PC-3 (cell line): ENCODE measurements at regions not wholly inside any gene's neighbourhood (a gene's known extent, or its start where the extent isn't known, plus 50 kb on each side); places are given as distances from the start of the nearest gene placed in this dataset.
A peak's percentile ranks its signal among the peaks of the same experiment; 100 is the strongest.

Source experiments
- ATAC-seq: fragments of 200-7000 bp; cut with Tn5 transposase; 2 replicates; pipeline ENCODE4 v1.9.1; 2020; ENCODE audit warnings: mild to moderate bottlenecking, moderate library complexity
- BruUV-seq: library from RNA; stranded (reverse); fragments of 400-500 nt; replicated peaks from 2 replicates; lab custom pipeline; 2021; lab: Mats Ljungman, UMichigan
- CTCF ChIA-PET: fragments of 300-600 bp; sonication (Branson Sonifier 250); formaldehyde crosslinking; loops from one replicate; lab custom pipeline; 2022; ENCODE audit warnings: antibody characterized with exemption; lab: Charles Lee
- POLR2A ChIA-PET: fragments of 300-600 bp; sonication (Branson Sonifier 250); formaldehyde crosslinking; loops from one replicate; lab custom pipeline; 2022; ENCODE audit warnings: antibody characterized with exemption; ENCODE audit not compliant: unreplicated experiment; lab: Charles Lee
- DNase-seq: peaks from one replicate; pipeline ENCODE4 v3.0.0-alpha.2; 2015
- H2AFZ ChIP-seq: fragments of 300-600 bp; sonication (generic); 2 replicates; pipeline ENCODE4 v1.6.0; 2016; ENCODE audit warnings: antibody characterized with exemption, low read length
- H3F3A ChIP-seq: fragments of 300-600 bp; sonication (generic); one replicate; pipeline ENCODE4 v1.6.0; 2017; ENCODE audit warnings: antibody characterized with exemption, low read length, control low read depth, mild to moderate bottlenecking; ENCODE audit not compliant: unreplicated experiment
- H3K27ac ChIP-seq: fragments of 300-600 bp; sonication (generic); 2 replicates; pipeline ENCODE4 v1.5.1; 2016; ENCODE audit warnings: mild to moderate bottlenecking, low read length
- H3K27me3 ChIP-seq: fragments of 300-600 bp; sonication (generic); 2 replicates; pipeline ENCODE4 v1.6.1; 2016; ENCODE audit warnings: low read length, mixed read lengths
- H3K36me3 ChIP-seq: fragments of 300-600 bp; sonication (generic); 2 replicates; pipeline ENCODE4 v1.6.1; 2016; ENCODE audit warnings: low read depth, mixed run types, low read length, mixed read lengths
- H3K4me1 ChIP-seq: fragments of 300-600 bp; sonication (generic); 2 replicates; pipeline ENCODE4 v1.5.1; 2016; ENCODE audit warnings: low read length; ENCODE audit not compliant: insufficient read depth
- H3K4me2 ChIP-seq: fragments of 300-600 bp; sonication (generic); 2 replicates; pipeline ENCODE4 v1.6.0; 2016; ENCODE audit warnings: low read length
- H3K4me3 ChIP-seq: fragments of 300-600 bp; sonication (generic); 2 replicates; pipeline ENCODE4 v1.5.1; 2016; ENCODE audit warnings: mild to moderate bottlenecking, low read length, mixed read lengths
- H3K79me2 ChIP-seq: fragments of 300-600 bp; sonication (generic); 2 replicates; pipeline ENCODE4 v1.6.1; 2017; ENCODE audit warnings: low read length, mixed read lengths
- H3K9ac ChIP-seq: fragments of 300-600 bp; sonication (generic); 2 replicates; pipeline ENCODE4 v1.6.0; 2016; ENCODE audit warnings: mild to moderate bottlenecking, low read length
- H3K9me2 ChIP-seq: fragments of 300-600 bp; sonication (generic); replicated peaks from 2 replicates; pipeline ENCODE4 v1.6.1; 2016; ENCODE audit warnings: mixed run types, low read length, mixed read lengths
- H3K9me3 ChIP-seq: fragments of 300-600 bp; sonication (generic); 2 replicates; pipeline ENCODE4 v1.6.1; 2016; ENCODE audit warnings: low read length, mixed read lengths
- H4K20me1 ChIP-seq: fragments of 300-600 bp; sonication (generic); 2 replicates; pipeline ENCODE4 v1.6.1; 2016; ENCODE audit warnings: low read length, mixed read lengths
- EZH2 ChIP-seq: fragments of 300-600 bp; sonication (generic); IDR thresholded peaks from one replicate; pipeline ENCODE4 v1.6.1; 2017; ENCODE audit warnings: antibody characterized with exemption, mild to moderate bottlenecking, low read length; ENCODE audit not compliant: unreplicated experiment
- EZH2phosphoT487 ChIP-seq: fragments of 300-600 bp; sonication (generic); IDR thresholded peaks from 2 replicates; pipeline ENCODE4 v1.6.1; 2018; ENCODE audit warnings: mild to moderate bottlenecking, antibody characterized with exemption, low read length, borderline replicate concordance
- intact Hi-C: fragments of 100-400 bp; cut with micrococcal nuclease; formaldehyde crosslinking; loops from 2 replicates; pipeline ENCODE4 v1.9.0; 2023
- TF ChIP-seq, protein P1 (sequence below): fragments of 300-600 bp; sonication (generic); conservative IDR thresholded peaks from 2 replicates; pipeline ENCODE4 v1.5.1; 2017; ENCODE audit warnings: antibody characterized with exemption, low read depth, mild to moderate bottlenecking, low read length

DNA sequence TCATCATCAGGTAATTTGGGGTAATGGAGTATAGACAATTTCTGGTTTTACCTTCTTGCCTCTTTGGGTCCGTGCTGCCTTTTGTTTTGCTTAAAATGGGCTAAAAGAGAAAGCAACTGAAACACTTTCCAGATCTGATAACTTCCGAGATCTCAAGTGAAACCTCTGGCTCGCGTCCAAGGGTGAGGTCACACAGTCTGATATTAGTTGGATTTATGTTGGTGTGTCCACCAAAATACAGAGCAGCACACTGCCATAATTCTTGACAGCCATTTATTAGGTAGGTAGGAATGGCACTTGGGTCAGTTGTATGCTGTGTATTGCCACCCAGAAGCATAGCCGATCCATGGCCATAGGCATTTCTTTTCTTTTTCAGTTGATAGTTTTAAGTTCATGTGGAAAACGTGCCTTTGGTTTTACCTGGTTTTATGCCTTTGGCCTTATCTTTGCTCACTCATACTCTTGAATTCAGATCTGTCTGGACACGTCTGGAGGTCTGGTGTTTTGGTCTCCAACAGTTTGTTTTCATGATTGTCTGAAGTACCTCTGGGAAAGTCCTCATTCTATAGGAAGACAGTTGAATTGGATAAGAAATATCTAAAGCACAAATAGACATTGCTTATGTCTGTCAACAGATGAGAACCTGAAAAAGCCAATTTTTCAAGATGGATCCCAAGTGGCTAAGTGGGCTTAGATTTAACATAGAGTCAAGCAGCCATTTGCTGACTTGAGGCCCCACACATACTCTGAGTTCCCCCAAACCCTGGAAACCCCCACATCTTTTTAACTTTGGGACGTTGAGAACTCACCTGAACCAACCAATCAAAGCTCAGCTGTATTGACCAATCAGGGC is 320.8 kb downstream of the SOX4 start:
- intact Hi-C loops, result no loop called here
- no peak overlapping the region for H3K4me2 ChIP-seq
- no peaks in the 10 kb centered on the region for H3K9me3 ChIP-seq
- ATAC-seq, result no peak
- no peaks in the 10 kb centered on the region for H4K20me1 ChIP-seq
- H3K27ac ChIP-seq, result no peak overlapping the region
- H3K4me1 ChIP-seq, result peaks cover 10% of the 10 kb centered on the region
- no peak overlapping the region for H3K4me3 ChIP-seq
- no peaks in the 10 kb centered on the region for H3K79me2 ChIP-seq
- H3K9me2 ChIP-seq, result no peaks in the 10 kb centered on the region
- BruUV-seq, result no TSS peak
- no peak overlapping the region for H2AFZ ChIP-seq
- POLR2A ChIA-PET, result no interaction called here
- no peaks in the 10 kb centered on the region for H3K36me3 ChIP-seq
- CTCF ChIA-PET, result no interaction called here
- H3K9ac ChIP-seq, result no peak overlapping the region
- TF ChIP-seq EZH2phosphoT487 (no peak), EZH2 (no peak)
- TF ChIP-seq, protein P1, sequence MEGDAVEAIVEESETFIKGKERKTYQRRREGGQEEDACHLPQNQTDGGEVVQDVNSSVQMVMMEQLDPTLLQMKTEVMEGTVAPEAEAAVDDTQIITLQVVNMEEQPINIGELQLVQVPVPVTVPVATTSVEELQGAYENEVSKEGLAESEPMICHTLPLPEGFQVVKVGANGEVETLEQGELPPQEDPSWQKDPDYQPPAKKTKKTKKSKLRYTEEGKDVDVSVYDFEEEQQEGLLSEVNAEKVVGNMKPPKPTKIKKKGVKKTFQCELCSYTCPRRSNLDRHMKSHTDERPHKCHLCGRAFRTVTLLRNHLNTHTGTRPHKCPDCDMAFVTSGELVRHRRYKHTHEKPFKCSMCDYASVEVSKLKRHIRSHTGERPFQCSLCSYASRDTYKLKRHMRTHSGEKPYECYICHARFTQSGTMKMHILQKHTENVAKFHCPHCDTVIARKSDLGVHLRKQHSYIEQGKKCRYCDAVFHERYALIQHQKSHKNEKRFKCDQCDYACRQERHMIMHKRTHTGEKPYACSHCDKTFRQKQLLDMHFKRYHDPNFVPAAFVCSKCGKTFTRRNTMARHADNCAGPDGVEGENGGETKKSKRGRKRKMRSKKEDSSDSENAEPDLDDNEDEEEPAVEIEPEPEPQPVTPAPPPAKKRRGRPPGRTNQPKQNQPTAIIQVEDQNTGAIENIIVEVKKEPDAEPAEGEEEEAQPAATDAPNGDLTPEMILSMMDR, result no peak
- H3F3A ChIP-seq, result no peaks in the 10 kb centered on the region
- no peaks in the 10 kb centered on the region for H3K27me3 ChIP-seq
- DNase-seq, result no peak

DNA sequence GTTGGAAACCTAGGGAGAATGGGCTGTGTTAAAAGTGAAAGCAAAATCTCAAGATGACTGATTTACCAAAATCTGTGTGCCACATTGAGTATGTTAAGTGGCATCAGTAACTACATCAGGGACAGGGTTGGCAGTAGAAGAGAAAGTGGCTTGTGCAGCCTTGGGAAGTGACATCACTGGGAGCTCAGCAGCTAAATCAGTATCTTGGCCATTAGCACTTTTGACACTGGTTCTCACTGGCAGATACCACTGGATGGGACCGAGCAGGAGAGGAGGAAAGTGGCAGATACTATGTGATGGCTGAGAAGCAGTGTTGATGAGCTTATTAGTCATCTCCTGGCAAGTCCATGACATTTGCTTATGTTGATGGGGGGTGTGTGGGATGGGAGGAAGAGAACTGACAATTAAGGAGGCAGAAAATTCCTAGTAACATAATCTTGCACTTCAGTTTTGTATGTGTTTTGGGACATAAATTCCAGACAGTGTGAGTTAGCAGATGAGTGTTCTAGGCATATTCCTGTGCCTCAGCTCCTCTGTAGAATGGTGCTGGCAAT is 322.2 kb downstream of the SOX4 start:
- DNase-seq (peak; percentile 37), ATAC-seq (peak; percentile 66)
- POLR2A ChIA-PET, result no interaction called here
- Histone ChIP-seq H3K4me3 (no peak overlapping the region), H3K4me1 (peaks cover 10% of the 10 kb centered on the region), H2AFZ (no peak overlapping the region), H3K36me3 (no peaks in the 10 kb centered on the region), H3K9me2 (no peaks in the 10 kb centered on the region), H3K9ac (no peak overlapping the region), H3K27me3 (no peaks in the 10 kb centered on the region), H3F3A (no peaks in the 10 kb centered on the region), H3K27ac (no peak overlapping the region), H4K20me1 (no peaks in the 10 kb centered on the region), H3K9me3 (no peaks in the 10 kb centered on the region), H3K4me2 (peak overlapping the region; percentile 34; the same call in 1 of the 2 replicates), H3K79me2 (no peaks in the 10 kb centered on the region)
- CTCF ChIA-PET, result no interaction called here
- BruUV-seq, result no TSS peak
- TF ChIP-seq EZH2phosphoT487, result no peak
- TF ChIP-seq, protein P1, result no peak
- no peak for TF ChIP-seq EZH2
- intact Hi-C loops, result no loop called here

DNA sequence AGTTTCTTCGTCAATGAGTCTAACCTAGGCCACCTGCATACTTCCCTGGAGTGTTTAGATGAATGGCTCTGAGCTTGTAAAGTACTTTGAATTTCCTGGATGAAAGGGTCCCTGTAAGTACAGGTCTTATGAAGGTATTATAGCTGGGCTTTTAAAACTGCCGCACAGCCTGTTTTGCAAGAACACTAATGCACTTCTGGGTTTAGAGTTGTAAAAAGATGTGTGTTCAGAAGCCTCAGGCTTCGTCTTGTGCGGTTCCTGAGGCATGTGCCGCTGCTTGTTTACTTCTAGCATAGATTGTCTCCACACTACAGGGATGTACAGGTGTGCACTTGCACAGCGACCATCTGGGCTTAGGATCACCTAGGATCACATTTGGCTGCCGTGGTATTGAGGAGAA is 324.5 kb downstream of the SOX4 start:
- Histone ChIP-seq H3K4me2 (no peak overlapping the region), H3K9me3 (no peaks in the 10 kb centered on the region), H3K9me2 (no peaks in the 10 kb centered on the region), H4K20me1 (no peaks in the 10 kb centered on the region), H3K36me3 (no peaks in the 10 kb centered on the region), H3K4me1 (peaks cover 14% of the 10 kb centered on the region), H3K27ac (no peak overlapping the region), H3K4me3 (no peak overlapping the region), H3F3A (no peaks in the 10 kb centered on the region), H3K9ac (no peak overlapping the region), H3K27me3 (no peaks in the 10 kb centered on the region), H3K79me2 (no peaks in the 10 kb centered on the region), H2AFZ (no peak overlapping the region)
- TF ChIP-seq EZH2phosphoT487 (no peak), EZH2 (no peak)
- TF ChIP-seq, protein P1, result no peak
- intact Hi-C loops, result no loop called here
- ChIA-PET POLR2A (interaction anchor here (0.6 kb wide), 1 partner anchor 324 kb away, joined by 7 read pairs; no protein-coding TSS in a partner anchor), CTCF (interaction anchor here (0.6 kb wide), 1 partner anchor 44 kb away, joined by 3 read pairs; no protein-coding TSS in a partner anchor)
- no peak for ATAC-seq
- no TSS peak for BruUV-seq
- no peak for DNase-seq
